ENCODE measurements at regions not wholly inside any gene's neighbourhood (a gene's known extent, or its start where the extent isn't known, plus 50 kb on each side); places are given as distances from the start of the nearest gene placed in this dataset.

- no peak for DNase-seq
Observed at GRCh38 chr16:55242667-55243066, 81.3 kb upstream of the IRX6 start.

- no peak for DNase-seq
Observed at GRCh38 chr16:55248058-55248457, 75.9 kb upstream of the IRX6 start.

GRCh38 chr16:55248494-55248893, 75.5 kb upstream of the IRX6 start:
- DNase-seq = no peak

- DNase-seq = no peak
Observed at GRCh38 chr16:55249361-55249760, 74.6 kb upstream of the IRX6 start.

- no peak for DNase-seq
Observed at GRCh38 chr16:55249936-55250335, 74.1 kb upstream of the IRX6 start.

- no peak for DNase-seq
Observed at GRCh38 chr16:55250701-55251100, 73.3 kb upstream of the IRX6 start.

- DNase-seq = no peak
Observed at GRCh38 chr16:55251151-55251550, 72.9 kb upstream of the IRX6 start.

- DNase-seq = no peak
Observed at GRCh38 chr16:55252577-55252976, 71.4 kb upstream of the IRX6 start.

GRCh38 chr16:55253987-55254386, 70.0 kb upstream of the IRX6 start:
- DNase-seq = no peak

- no peak for DNase-seq
Observed at GRCh38 chr16:55255733-55256282, 68.2 kb upstream of the IRX6 start.

- no peak for DNase-seq
Observed at GRCh38 chr16:55256412-55257016, 67.5 kb upstream of the IRX6 start.

- DNase-seq = no peak
Observed at GRCh38 chr16:55257966-55258613, 65.9 kb upstream of the IRX6 start.

- no peak for DNase-seq
Observed at GRCh38 chr16:55261301-55261700, 62.7 kb upstream of the IRX6 start.

- DNase-seq = no peak
Observed at GRCh38 chr16:55263271-55264250, 60.4 kb upstream of the IRX6 start.

- no peak for DNase-seq
Observed at GRCh38 chr16:55264949-55265348, 59.1 kb upstream of the IRX6 start.

- DNase-seq = no peak
Observed at GRCh38 chr16:55265926-55266325, 58.1 kb upstream of the IRX6 start.

- DNase-seq = no peak
Observed at GRCh38 chr16:55271945-55272513, 52.0 kb upstream of the IRX6 start.

- no peak for DNase-seq
Observed at GRCh38 chr16:55272744-55273143, 51.3 kb upstream of the IRX6 start.

- DNase-seq = no peak
Observed at GRCh38 chr16:55273356-55273755, 50.6 kb upstream of the IRX6 start.

GRCh38 chr16:55273959-55274358, 50.0 kb upstream of the IRX6 start:
- DNase-seq = no peak
